OCI-LY1 (cell line): ENCODE measurements at regions not wholly inside any gene's neighbourhood (a gene's known extent, or its start where the extent isn't known, plus 50 kb on each side); places are given as distances from the start of the nearest gene placed in this dataset.

Experiments used
- EZH2 ChIP-seq: fragments of 200-600 bp; sonication (generic), shearing (Covaris generic); IDR thresholded peaks from 2 replicates; pipeline ENCODE4 v1.8.0; 2017; ENCODE audit warnings: borderline replicate concordance, mixed run types, mild to moderate bottlenecking, antibody characterized with exemption, low read length, moderate library complexity, mixed read lengths
- TF ChIP-seq, protein P1 (sequence below): fragments of 200-600 bp; sonication (generic), shearing (Covaris generic); IDR thresholded peaks from 2 replicates; pipeline ENCODE4 v1.5.1; 2017; ENCODE audit warnings: mild to moderate bottlenecking, antibody characterized with exemption, low read length, moderate library complexity, mixed read lengths

DNA sequence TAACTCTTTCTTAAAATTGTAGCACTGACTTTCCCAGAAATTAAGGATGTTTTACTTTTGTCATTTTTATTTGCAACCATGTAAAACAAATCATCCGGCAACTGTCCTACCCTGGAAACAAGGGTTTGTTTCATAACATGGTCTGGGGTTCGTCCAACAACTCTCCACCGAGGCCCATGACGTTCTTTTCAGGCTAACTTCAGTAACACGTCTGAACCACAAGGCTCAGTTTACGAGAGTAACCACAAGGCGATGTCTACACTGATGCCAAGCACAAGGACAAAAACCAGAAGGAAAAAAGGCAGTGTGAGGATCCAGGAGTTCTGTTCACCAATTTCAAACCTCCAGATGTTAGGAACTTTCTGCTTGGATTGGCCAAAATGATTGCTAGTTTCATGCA lies 546.1 kb downstream of the NTRK3 start:
- no peak for TF ChIP-seq EZH2
- TF ChIP-seq, protein P1, sequence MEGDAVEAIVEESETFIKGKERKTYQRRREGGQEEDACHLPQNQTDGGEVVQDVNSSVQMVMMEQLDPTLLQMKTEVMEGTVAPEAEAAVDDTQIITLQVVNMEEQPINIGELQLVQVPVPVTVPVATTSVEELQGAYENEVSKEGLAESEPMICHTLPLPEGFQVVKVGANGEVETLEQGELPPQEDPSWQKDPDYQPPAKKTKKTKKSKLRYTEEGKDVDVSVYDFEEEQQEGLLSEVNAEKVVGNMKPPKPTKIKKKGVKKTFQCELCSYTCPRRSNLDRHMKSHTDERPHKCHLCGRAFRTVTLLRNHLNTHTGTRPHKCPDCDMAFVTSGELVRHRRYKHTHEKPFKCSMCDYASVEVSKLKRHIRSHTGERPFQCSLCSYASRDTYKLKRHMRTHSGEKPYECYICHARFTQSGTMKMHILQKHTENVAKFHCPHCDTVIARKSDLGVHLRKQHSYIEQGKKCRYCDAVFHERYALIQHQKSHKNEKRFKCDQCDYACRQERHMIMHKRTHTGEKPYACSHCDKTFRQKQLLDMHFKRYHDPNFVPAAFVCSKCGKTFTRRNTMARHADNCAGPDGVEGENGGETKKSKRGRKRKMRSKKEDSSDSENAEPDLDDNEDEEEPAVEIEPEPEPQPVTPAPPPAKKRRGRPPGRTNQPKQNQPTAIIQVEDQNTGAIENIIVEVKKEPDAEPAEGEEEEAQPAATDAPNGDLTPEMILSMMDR: no peak
